SK-N-SH (cell line): ENCODE measurements at regions not wholly inside any gene's neighbourhood (a gene's known extent, or its start where the extent isn't known, plus 50 kb on each side); places are given as distances from the start of the nearest gene placed in this dataset.

Experiments
- CTCF ChIP-seq: fragments of 200-600 bp; sonication (generic); IDR thresholded peaks from 2 replicates; pipeline ENCODE4 v1.6.1; 2017; ENCODE audit warnings: antibody characterized with exemption, mild to moderate bottlenecking, moderate library complexity
- ELF1 ChIP-seq: IDR thresholded peaks from 2 replicates; pipeline ENCODE4 v1.4.0; 2012
- EP300 ChIP-seq, 2 experiments: IDR thresholded peaks; 2 replicates each; pipeline versions ENCODE4 v1.4.0 to v1.6.1; 2012; ENCODE audit warnings: borderline replicate concordance in 1 of 2, low read depth in 1 of 2, low read length in 1 of 2
- EZH2phosphoT487 ChIP-seq: fragments of 200-600 bp; sonication (generic); IDR thresholded peaks from 2 replicates; pipeline ENCODE4 v1.6.1; 2017; ENCODE audit warnings: low read depth, mixed run types, mild to moderate bottlenecking, antibody characterized with exemption, moderate library complexity, borderline replicate concordance
- GABPA ChIP-seq: IDR thresholded peaks from 2 replicates; pipeline ENCODE4 v1.4.0; 2012; ENCODE audit warnings: low read depth, mild to moderate bottlenecking
- GATA2 ChIP-seq: sonication (generic); formaldehyde crosslinking; IDR thresholded peaks from 2 replicates; pipeline ENCODE4 v1.5.0; 2020; ENCODE audit warnings: mild to moderate bottlenecking, missing genetic modification reagents
- MEF2A ChIP-seq: IDR thresholded peaks from 2 replicates; pipeline ENCODE4 v1.4.0; 2012; ENCODE audit warnings: low read depth, borderline replicate concordance
- RAD21 ChIP-seq: IDR thresholded peaks from 2 replicates; pipeline ENCODE4 v1.6.1; 2012; ENCODE audit warnings: mild to moderate bottlenecking, low read length
- RCOR1 ChIP-seq: fragments of 150-350 bp; IDR thresholded peaks from 2 replicates; pipeline ENCODE4 v1.6.1; 2017; ENCODE audit warnings: antibody characterized with exemption, low read length
- REST ChIP-seq: IDR thresholded peaks from 2 replicates; pipeline ENCODE4 v1.6.1; 2012; ENCODE audit warnings: mild to moderate bottlenecking, low read depth, low read length, moderate library complexity
- USF2 ChIP-seq: fragments of 150-350 bp; IDR thresholded peaks from 2 replicates; pipeline ENCODE4 v1.6.1; 2017; ENCODE audit warnings: antibody characterized with exemption, low read length, low read depth, borderline replicate concordance

- TF ChIP-seq CTCF: peak; percentile 7; the same call in 1 of the 2 replicates
- no peak for TF ChIP-seq RCOR1
- no peak for TF ChIP-seq EZH2phosphoT487
- no peak for TF ChIP-seq USF2
- TF ChIP-seq GATA2 (CRISPR knock-in tag): no peak
- no peak for TF ChIP-seq GABPA
- TF ChIP-seq RAD21: no peak
- TF ChIP-seq EP300 (IDR thresholded peaks at IDR 0.05; ENCODE audit: borderline replicate concordance in 1 of 2, low read depth in 1 of 2, low read length in 1 of 2): no peak
- no peak for TF ChIP-seq REST
- no peak for TF ChIP-seq ELF1
- no peak for TF ChIP-seq MEF2A
Measured at GRCh38 chr4:42296196-42296595, 101.1 kb upstream of the SHISA3 start.
